Lung (tissue), 11 donors: ENCODE measurements at regions not wholly inside any gene's neighbourhood (a gene's known extent, or its start where the extent isn't known, plus 50 kb on each side); places are given as distances from the start of the nearest gene placed in this dataset.

ENCODE experiments used
- ATAC-seq: fragments of 200-7000 bp; cut with Tn5 transposase; one replicate; pipeline ENCODE4 v1.9.1; 2020; ENCODE audit warnings: moderate number of reproducible peaks; ENCODE audit not compliant: insufficient read depth, low FRiP score
- DNase-seq, 3 donors: peaks; one replicate each; pipeline ENCODE4 v3.0.0-alpha.2; 2013 to 2017
- H3K27ac ChIP-seq, 2 donors: one replicate each; pipeline ENCODE4 v1.5.1; 2013; ENCODE audit warnings: mild to moderate bottlenecking in 2 of 2, moderate library complexity in 2 of 2, control low read depth in 1 of 2, inconsistent platforms in 1 of 2, low read depth in 1 of 2, low read length in 1 of 2
- H3K27me3 ChIP-seq, 3 donors: one replicate each; pipeline ENCODE4 v1.5.1; 2013; ENCODE audit warnings: low read length in 2 of 3; ENCODE audit not compliant: control insufficient read depth in 3 of 3, insufficient read depth in 3 of 3
- H3K36me3 ChIP-seq, 4 donors: one replicate each; pipeline ENCODE4 v1.5.1; 2013; ENCODE audit warnings: low read length in 4 of 4, mild to moderate bottlenecking in 1 of 4, moderate library complexity in 1 of 4; ENCODE audit not compliant: control insufficient read depth in 4 of 4, insufficient read depth in 4 of 4
- H3K4me1 ChIP-seq, 5 donors: one replicate each; pipeline ENCODE4 v1.5.1; 2013; ENCODE audit warnings: low read length in 5 of 5, mild to moderate bottlenecking in 2 of 5, moderate library complexity in 1 of 5; ENCODE audit not compliant: control insufficient read depth in 5 of 5, insufficient read depth in 5 of 5
- H3K4me3 ChIP-seq: one replicate; pipeline ENCODE4 v1.5.1; 2013; ENCODE audit warnings: mild to moderate bottlenecking, control low read depth, moderate library complexity
- H3K9ac ChIP-seq, 2 donors: one replicate each; pipeline ENCODE4 v1.5.1; 2013; ENCODE audit warnings: low read length in 2 of 2, control low read depth in 1 of 2; ENCODE audit not compliant: insufficient read depth in 1 of 2
- H3K9me3 ChIP-seq, 4 donors: one replicate each; pipeline ENCODE4 v1.5.1; 2013; ENCODE audit warnings: low read length in 3 of 4, mild to moderate bottlenecking in 1 of 4, moderate library complexity in 1 of 4; ENCODE audit not compliant: control insufficient read depth in 4 of 4, insufficient read depth in 3 of 4
- WGBS, 2 donors: extraction: QIAGEN DNeasy Blood & Tissue Kit; methylation state at CpG; one replicate each; pipeline ENCODE4 v1.1.7; 2013; 5-methylcytosine and 5-hydroxymethylcytosine counted together
- TF ChIP-seq, protein P1 (sequence below): IDR thresholded peaks from 2 replicates; pipeline ENCODE4 v1.5.1; 2012; ENCODE audit warnings: mild to moderate bottlenecking; ENCODE audit errors: control extremely low read depth, extremely low read depth
- donor health status: control.
- donor health status: control.
- donor health status: Bipolar disorder and iron deficiency.
- donor health status: healthy.
- donor health status: DM: yes; HTN: yes; CAD: no.

GRCh38 chr4:4607336-4608213 lies 65.7 kb upstream of the STX18 start:
- Histone ChIP-seq H3K9me3 (peaks cover 0 to 4% (median 0%) of the 10 kb centered on the region in 4 donors), H3K4me1 (peaks cover 0 to 2% (median 0%) of the 10 kb centered on the region in 5 donors), H3K27me3 (no peaks in the 10 kb centered on the region), H3K9ac (no peak overlapping the region), H3K27ac (no peak overlapping the region), H3K36me3 (no peaks in the 10 kb centered on the region), H3K4me3 (no peak overlapping the region)
- TF ChIP-seq, protein P1, sequence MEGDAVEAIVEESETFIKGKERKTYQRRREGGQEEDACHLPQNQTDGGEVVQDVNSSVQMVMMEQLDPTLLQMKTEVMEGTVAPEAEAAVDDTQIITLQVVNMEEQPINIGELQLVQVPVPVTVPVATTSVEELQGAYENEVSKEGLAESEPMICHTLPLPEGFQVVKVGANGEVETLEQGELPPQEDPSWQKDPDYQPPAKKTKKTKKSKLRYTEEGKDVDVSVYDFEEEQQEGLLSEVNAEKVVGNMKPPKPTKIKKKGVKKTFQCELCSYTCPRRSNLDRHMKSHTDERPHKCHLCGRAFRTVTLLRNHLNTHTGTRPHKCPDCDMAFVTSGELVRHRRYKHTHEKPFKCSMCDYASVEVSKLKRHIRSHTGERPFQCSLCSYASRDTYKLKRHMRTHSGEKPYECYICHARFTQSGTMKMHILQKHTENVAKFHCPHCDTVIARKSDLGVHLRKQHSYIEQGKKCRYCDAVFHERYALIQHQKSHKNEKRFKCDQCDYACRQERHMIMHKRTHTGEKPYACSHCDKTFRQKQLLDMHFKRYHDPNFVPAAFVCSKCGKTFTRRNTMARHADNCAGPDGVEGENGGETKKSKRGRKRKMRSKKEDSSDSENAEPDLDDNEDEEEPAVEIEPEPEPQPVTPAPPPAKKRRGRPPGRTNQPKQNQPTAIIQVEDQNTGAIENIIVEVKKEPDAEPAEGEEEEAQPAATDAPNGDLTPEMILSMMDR, result no peak
- ATAC-seq (no peak), DNase-seq (no peak)
- 91 to 94% methylated on average over 19 of the region's 19 CpGs for WGBS, 2 donors

DNA sequence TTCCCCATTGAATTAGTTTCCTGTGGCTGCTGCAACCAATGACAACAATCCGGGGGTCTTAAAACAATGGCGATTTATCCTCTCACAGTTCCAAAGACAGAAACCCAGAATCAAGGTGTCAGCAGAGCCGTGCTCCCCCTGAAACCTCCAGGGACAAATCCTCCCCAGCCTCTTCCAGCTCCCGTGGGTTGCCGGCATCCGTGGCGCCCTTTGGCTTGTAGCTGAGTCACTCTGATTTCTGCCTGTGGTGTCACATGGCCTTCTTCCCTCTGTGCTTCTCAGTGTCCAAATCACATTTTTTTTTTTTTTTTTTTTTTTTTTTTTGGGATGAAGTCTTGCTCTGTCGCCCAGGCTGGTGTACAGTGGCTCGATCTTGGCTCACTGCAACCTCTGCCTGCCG lies 64.5 kb upstream of the STX18 start:
- H3K4me1 ChIP-seq, result no peaks in the 10 kb centered on the region
- no peak overlapping the region for H3K27ac ChIP-seq
- no peaks in the 10 kb centered on the region for H3K36me3 ChIP-seq
- no peak for DNase-seq
- peaks cover 0 to 2% (median 0%) of the 10 kb centered on the region in 4 donors for H3K9me3 ChIP-seq
- ATAC-seq, result no peak
- TF ChIP-seq, protein P1, result no peak
- H3K9ac ChIP-seq, result no peak overlapping the region
- WGBS, 2 donors, result 79% methylated on average over 10 of the region's 10 CpGs
- no peaks in the 10 kb centered on the region for H3K27me3 ChIP-seq
- H3K4me3 ChIP-seq, result no peak overlapping the region

- Histone ChIP-seq H3K9ac (no peak overlapping the region), H3K27me3 (no peaks in the 10 kb centered on the region), H3K9me3 (peaks cover 0 to 2% (median 0%) of the 10 kb centered on the region in 4 donors), H3K4me1 (no peaks in the 10 kb centered on the region), H3K27ac (no peak overlapping the region), H3K36me3 (no peaks in the 10 kb centered on the region), H3K4me3 (no peak overlapping the region)
- 73 to 76% methylated on average over 2 of the region's 2 CpGs for WGBS, 2 donors
- TF ChIP-seq, protein P1, result no peak
- DNase-seq (no peak), ATAC-seq (no peak)
Observed at GRCh38 chr4:4605849-4606248, 64.0 kb upstream of the STX18 start.
